Kidney (tissue), 13 donors: ENCODE measurements at regions not wholly inside any gene's neighbourhood (a gene's known extent, or its start where the extent isn't known, plus 50 kb on each side); places are given as distances from the start of the nearest gene placed in this dataset.

Source experiments
- DNase-seq, 5 donors: peaks; one replicate each; pipeline ENCODE4 v3.0.0-alpha.2; 2013 to 2020
- FAIRE-seq: peaks from 2 replicates; lab custom pipeline; 2012; peaks lifted over from hg19 to GRCh38; lab: Jason Lieb, UNC
- H3K27ac ChIP-seq, 2 donors: one replicate each; pipeline ENCODE4 v1.7.0; 2013; ENCODE audit warnings: low read depth in 2 of 2, low read length in 2 of 2, inconsistent platforms in 1 of 2
- H3K27me3 ChIP-seq: one replicate; pipeline ENCODE4 v1.7.1; 2013; ENCODE audit warnings: low read length, inconsistent platforms; ENCODE audit not compliant: control insufficient read depth, insufficient read depth
- H3K36me3 ChIP-seq, 3 donors: one replicate each; pipeline versions ENCODE4 v1.7.0 to v1.7.1; 2013; ENCODE audit warnings: low read length in 3 of 3, control low read depth in 1 of 3, inconsistent platforms in 1 of 3; ENCODE audit not compliant: insufficient read depth in 3 of 3, control insufficient read depth in 2 of 3
- H3K4me1 ChIP-seq, 3 donors: one replicate each; pipeline versions ENCODE4 v1.7.0 to v1.7.1; 2013; ENCODE audit warnings: low read length in 3 of 3, inconsistent platforms in 1 of 3, low read depth in 1 of 3; ENCODE audit not compliant: control insufficient read depth in 2 of 3, insufficient read depth in 2 of 3
- H3K4me3 ChIP-seq, 3 donors: one replicate each; pipeline versions ENCODE4 v1.7.0 to v1.8.1; 2013; ENCODE audit warnings: low read length in 3 of 3, control low read depth in 1 of 3, inconsistent platforms in 1 of 3
- H3K9ac ChIP-seq, 3 donors: one replicate each; pipeline versions ENCODE4 v1.7.0 to v1.7.1; 2013; ENCODE audit warnings: low read length in 3 of 3, control low read depth in 1 of 3, inconsistent platforms in 1 of 3
- H3K9me3 ChIP-seq, 3 donors: one replicate each; pipeline versions ENCODE4 v1.7.0 to v1.7.1; 2013; ENCODE audit warnings: low read length in 3 of 3, control low read depth in 1 of 3, inconsistent platforms in 1 of 3; ENCODE audit not compliant: control insufficient read depth in 2 of 3, insufficient read depth in 1 of 3
- CTCF ChIP-seq: IDR thresholded peaks from 3 replicates; pipeline ENCODE4 v1.5.1; 2012; ENCODE audit warnings: mild to moderate bottlenecking, moderate library complexity, borderline replicate concordance; ENCODE audit not compliant: insufficient read depth; ENCODE audit errors: extremely low read depth
- intact Hi-C: fragments of 100-400 bp; cut with DNase I; formaldehyde crosslinking; loops from one replicate; pipeline ENCODE4 v1.11.1; 2022
- donor health status: control.
- donor health status: control.
- donor health status: control.
- donor health status: control.
- donor health status: control.
- donor health status: DM: yes; HTN: yes; CAD: no.
- donor health status: Normal renal cell carcinoma (clear cell type).

- DNase-seq (no peak), FAIRE-seq (no peak)
- H3K4me3 ChIP-seq: no peak overlapping the region
- H3K9ac ChIP-seq: no peak overlapping the region
- H3K36me3 ChIP-seq: no peaks in the 10 kb centered on the region
- peaks cover 0 to 9% (median 0%) of the 10 kb centered on the region in 3 donors for H3K9me3 ChIP-seq
- intact Hi-C loops: no loop called here
- H3K4me1 ChIP-seq: no peaks in the 10 kb centered on the region
- H3K27ac ChIP-seq: no peak overlapping the region
- TF ChIP-seq CTCF: no peak
- H3K27me3 ChIP-seq: no peaks in the 10 kb centered on the region
These were observed 204.3 kb downstream of the FSIP2 start for GRCh38 chr2:185942855-185943254.

GRCh38 chr2:185947722-185948121, 209.1 kb downstream of the FSIP2 start:
- TF ChIP-seq CTCF: no peak
- peaks cover 0 to 4% (median 0%) of the 10 kb centered on the region in 3 donors for H3K9me3 ChIP-seq
- no peak for FAIRE-seq

GRCh38 chr2:185952100-185952499, 213.5 kb downstream of the FSIP2 start:
- H3K36me3 ChIP-seq: no peaks in the 10 kb centered on the region
- no peak overlapping the region for H3K4me3 ChIP-seq
- FAIRE-seq (no peak), DNase-seq (no peak)
- H3K4me1 ChIP-seq: no peaks in the 10 kb centered on the region
- no peaks in the 10 kb centered on the region for H3K27me3 ChIP-seq
- no peak for TF ChIP-seq CTCF
- no peak overlapping the region for H3K27ac ChIP-seq
- intact Hi-C loops: no loop called here
- no peaks in the 10 kb centered on the region for H3K9me3 ChIP-seq
- H3K9ac ChIP-seq: no peak overlapping the region

More at GRCh38 chr2:185947722-185948121, 209.1 kb downstream of the FSIP2 start:
- H3K36me3 ChIP-seq: no peaks in the 10 kb centered on the region
- H3K4me1 ChIP-seq: no peaks in the 10 kb centered on the region
- H3K27me3 ChIP-seq: no peaks in the 10 kb centered on the region
- intact Hi-C loops: no loop called here
- no peak for DNase-seq
- H3K27ac ChIP-seq: no peak overlapping the region
- no peak overlapping the region for H3K4me3 ChIP-seq
- H3K9ac ChIP-seq: no peak overlapping the region

GRCh38 chr2:185954389-185954788, 215.8 kb downstream of the FSIP2 start:
- intact Hi-C loops: no loop called here
- no peaks in the 10 kb centered on the region for H3K27me3 ChIP-seq
- H3K4me1 ChIP-seq: no peaks in the 10 kb centered on the region
- FAIRE-seq (no peak), DNase-seq (no peak)
- no peak for TF ChIP-seq CTCF
- H3K4me3 ChIP-seq: no peak overlapping the region
- no peaks in the 10 kb centered on the region for H3K9me3 ChIP-seq
- H3K9ac ChIP-seq: no peak overlapping the region
- H3K27ac ChIP-seq: no peak overlapping the region
- H3K36me3 ChIP-seq: no peaks in the 10 kb centered on the region
